Vagina (tissue), 2 donors: ENCODE measurements at regions not wholly inside any gene's neighbourhood (a gene's known extent, or its start where the extent isn't known, plus 50 kb on each side); places are given as distances from the start of the nearest gene placed in this dataset.

Experiments used
- DNase-seq, 2 donors: peaks; one replicate each; pipeline ENCODE4 v3.0.0-alpha.2; 2017; ENCODE audit errors: extremely low spot score in 2 of 2
- H3K27ac ChIP-seq: fragments of 200-600 bp; sonication (generic); one replicate; pipeline ENCODE4 v1.5.1; 2019
- H3K27me3 ChIP-seq: fragments of 200-600 bp; sonication (generic); one replicate; pipeline ENCODE4 v1.5.1; 2019
- H3K36me3 ChIP-seq, 2 donors: fragments of 200-600 bp; sonication (generic); one replicate each; pipeline ENCODE4 v1.5.1; 2017 to 2019
- H3K4me1 ChIP-seq: fragments of 200-600 bp; sonication (generic); one replicate; pipeline ENCODE4 v1.5.1; 2019
- H3K4me3 ChIP-seq, 2 donors: fragments of 200-600 bp; sonication (generic); 1 replicate in 1 of 2; 2 replicates in 1 of 2; pipeline ENCODE4 v1.5.1; 2016 to 2019
- H3K9me3 ChIP-seq: fragments of 200-600 bp; sonication (generic); one replicate; pipeline ENCODE4 v1.5.1; 2019
- CTCF ChIP-seq, 3 experiments: fragments of 450-650 bp in 2 of 3; fragments of 200-600 bp in 1 of 3; sonication (generic) in 1 of 3; IDR thresholded peaks; one replicate each; pipeline ENCODE4 v1.5.1; 2017 to 2019; ENCODE audit warnings: antibody characterized with exemption in 3 of 3, mild to moderate bottlenecking in 2 of 3, moderate library complexity in 2 of 3
- POLR2A ChIP-seq, 2 donors: fragments of 450-650 bp; IDR thresholded peaks; one replicate each; pipeline ENCODE4 v1.6.1; 2017; ENCODE audit warnings: antibody characterized with exemption in 2 of 2, mild to moderate bottlenecking in 2 of 2, moderate library complexity in 2 of 2
- POLR2AphosphoS5 ChIP-seq, 2 donors: sonication (generic); formaldehyde crosslinking; IDR thresholded peaks; one replicate each; pipeline ENCODE4 v1.9.0; 2017; ENCODE audit warnings: antibody characterized with exemption in 2 of 2, mild to moderate bottlenecking in 2 of 2, low read depth in 1 of 2; ENCODE audit not compliant: insufficient read depth in 1 of 2
- intact Hi-C: fragments of 100-400 bp; cut with DNase I; formaldehyde crosslinking; loops from one replicate; pipeline ENCODE4 v1.15.1; 2023

- Histone ChIP-seq H3K36me3 (no peaks in the 10 kb centered on the region), H3K27ac (peak overlapping the region; percentile 40), H3K4me3 (no peak overlapping the region), H3K4me1 (peaks cover 36% of the 10 kb centered on the region), H3K27me3 (no peaks in the 10 kb centered on the region), H3K9me3 (no peaks in the 10 kb centered on the region)
- DNase-seq, result no peak
- TF ChIP-seq CTCF (IDR thresholded peaks at IDR 0.05) (no peak), POLR2A (IDR thresholded peaks at IDR 0.05) (no peak), POLR2AphosphoS5 (IDR thresholded peaks at IDR 0.05; ENCODE audit: insufficient read depth in 1 of 2, low read depth in 1 of 2) (no peak)
- intact Hi-C loops, result no loop called here
Measured at GRCh38 chr6:11920566-11920965, 91.5 kb upstream of the HIVEP1 start.

GRCh38 chr6:11919771-11920440 is 92.2 kb upstream of the HIVEP1 start:
- Histone ChIP-seq H3K4me1 (peaks cover 36% of the 10 kb centered on the region), H3K9me3 (no peaks in the 10 kb centered on the region), H3K4me3 (no peak overlapping the region), H3K27ac (no peak overlapping the region), H3K27me3 (no peaks in the 10 kb centered on the region), H3K36me3 (no peaks in the 10 kb centered on the region)
- DNase-seq, result no peak
- intact Hi-C loops, result no loop called here
- TF ChIP-seq CTCF (IDR thresholded peaks at IDR 0.05) (no peak), POLR2A (IDR thresholded peaks at IDR 0.05) (no peak), POLR2AphosphoS5 (IDR thresholded peaks at IDR 0.05; ENCODE audit: insufficient read depth in 1 of 2, low read depth in 1 of 2) (no peak)

GRCh38 chr6:11918739-11919605 is 93.1 kb upstream of the HIVEP1 start:
- intact Hi-C loops, result no loop called here
- TF ChIP-seq CTCF (IDR thresholded peaks at IDR 0.05) (no peak), POLR2AphosphoS5 (IDR thresholded peaks at IDR 0.05; ENCODE audit: insufficient read depth in 1 of 2, low read depth in 1 of 2) (no peak)
- Histone ChIP-seq H3K36me3 (no peaks in the 10 kb centered on the region), H3K27ac (no peak overlapping the region), H3K4me3 (no peak overlapping the region), H3K4me1 (peaks cover 36% of the 10 kb centered on the region), H3K27me3 (no peaks in the 10 kb centered on the region), H3K9me3 (no peaks in the 10 kb centered on the region)
- no peak for DNase-seq

- H3K36me3 ChIP-seq, result no peaks in the 10 kb centered on the region
- TF ChIP-seq POLR2AphosphoS5 (IDR thresholded peaks at IDR 0.05; ENCODE audit: insufficient read depth in 1 of 2, low read depth in 1 of 2), result no peak
- TF ChIP-seq CTCF (IDR thresholded peaks at IDR 0.05), result no peak
- no peak for TF ChIP-seq POLR2A (IDR thresholded peaks at IDR 0.05)
- no peak for DNase-seq
- intact Hi-C loops, result no loop called here
- no peak overlapping the region for H3K27ac ChIP-seq
- no peaks in the 10 kb centered on the region for H3K9me3 ChIP-seq
- no peaks in the 10 kb centered on the region for H3K27me3 ChIP-seq
- H3K4me1 ChIP-seq, result peaks cover 36% of the 10 kb centered on the region
- H3K4me3 ChIP-seq, result no peak overlapping the region
Measured at GRCh38 chr6:11917951-11918738, 94.0 kb upstream of the HIVEP1 start.
